PC-9 (cell line): ENCODE measurements at regions not wholly inside any gene's neighbourhood (a gene's known extent, or its start where the extent isn't known, plus 50 kb on each side); places are given as distances from the start of the nearest gene placed in this dataset.

Experiments
- EZH2 ChIP-seq: fragments of 200-600 bp; sonication (generic); IDR thresholded peaks from 2 replicates; pipeline ENCODE4 v1.8.0; 2017; ENCODE audit warnings: antibody characterized with exemption, low read depth
- TF ChIP-seq, protein P1 (sequence below): fragments of 200-600 bp; sonication (generic); conservative IDR thresholded peaks from 2 replicates; pipeline ENCODE4 v1.6.1; 2017; ENCODE audit warnings: mixed run types, antibody characterized with exemption, mild to moderate bottlenecking, moderate library complexity

DNA sequence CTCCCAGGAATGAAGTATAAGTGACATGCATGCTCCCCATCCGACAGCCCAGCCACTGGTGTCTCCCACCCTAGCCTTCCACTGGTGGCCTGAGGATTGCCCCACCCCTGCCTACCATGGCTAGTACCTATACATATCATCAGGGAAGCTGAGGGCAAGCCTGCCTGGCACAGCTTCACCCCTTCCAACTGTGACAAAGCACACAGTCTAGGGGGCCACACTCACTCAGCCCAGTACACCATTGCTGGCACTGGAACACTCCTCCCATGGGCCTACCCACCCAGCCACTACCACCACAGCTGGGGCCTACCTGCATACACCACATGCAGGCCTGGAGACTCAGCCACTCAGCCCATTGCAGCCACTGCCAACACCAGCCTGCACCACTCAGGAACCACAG, 393.1 kb upstream of the STEAP1 start:
- no peak for TF ChIP-seq EZH2
- TF ChIP-seq, protein P1, sequence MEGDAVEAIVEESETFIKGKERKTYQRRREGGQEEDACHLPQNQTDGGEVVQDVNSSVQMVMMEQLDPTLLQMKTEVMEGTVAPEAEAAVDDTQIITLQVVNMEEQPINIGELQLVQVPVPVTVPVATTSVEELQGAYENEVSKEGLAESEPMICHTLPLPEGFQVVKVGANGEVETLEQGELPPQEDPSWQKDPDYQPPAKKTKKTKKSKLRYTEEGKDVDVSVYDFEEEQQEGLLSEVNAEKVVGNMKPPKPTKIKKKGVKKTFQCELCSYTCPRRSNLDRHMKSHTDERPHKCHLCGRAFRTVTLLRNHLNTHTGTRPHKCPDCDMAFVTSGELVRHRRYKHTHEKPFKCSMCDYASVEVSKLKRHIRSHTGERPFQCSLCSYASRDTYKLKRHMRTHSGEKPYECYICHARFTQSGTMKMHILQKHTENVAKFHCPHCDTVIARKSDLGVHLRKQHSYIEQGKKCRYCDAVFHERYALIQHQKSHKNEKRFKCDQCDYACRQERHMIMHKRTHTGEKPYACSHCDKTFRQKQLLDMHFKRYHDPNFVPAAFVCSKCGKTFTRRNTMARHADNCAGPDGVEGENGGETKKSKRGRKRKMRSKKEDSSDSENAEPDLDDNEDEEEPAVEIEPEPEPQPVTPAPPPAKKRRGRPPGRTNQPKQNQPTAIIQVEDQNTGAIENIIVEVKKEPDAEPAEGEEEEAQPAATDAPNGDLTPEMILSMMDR: no peak
